Activated CD4-positive, alpha-beta T cell treated with anti-CD3 and anti-CD28 coated beads for 48 hours (primary cell): ENCODE measurements at regions not wholly inside any gene's neighbourhood (a gene's known extent, or its start where the extent isn't known, plus 50 kb on each side); places are given as distances from the start of the nearest gene placed in this dataset.

ENCODE experiments used
- DNase-seq: peaks from one replicate; pipeline ENCODE4 v3.0.0-alpha.2; 2020

GRCh38 chr10:111131168-111131799, 54.5 kb downstream of the ADRA2A start:
- DNase-seq: no peak

GRCh38 chr10:111137007-111137406, 60.2 kb downstream of the ADRA2A start:
- no peak for DNase-seq

- DNase-seq: no peak
Observed at GRCh38 chr10:111137587-111137986, 60.8 kb downstream of the ADRA2A start.

GRCh38 chr10:111138544-111138943, 61.7 kb downstream of the ADRA2A start:
- DNase-seq: no peak

GRCh38 chr10:111139567-111139966, 62.7 kb downstream of the ADRA2A start:
- no peak for DNase-seq

GRCh38 chr10:111142092-111142768, 65.4 kb downstream of the ADRA2A start:
- DNase-seq: no peak

GRCh38 chr10:111146025-111146640, 69.3 kb downstream of the ADRA2A start:
- DNase-seq: no peak

- DNase-seq: no peak
Observed at GRCh38 chr10:111148025-111148424, 71.2 kb downstream of the ADRA2A start.

- no peak for DNase-seq
Observed at GRCh38 chr10:111148440-111148839, 71.6 kb downstream of the ADRA2A start.

GRCh38 chr10:111150691-111151090, 73.9 kb downstream of the ADRA2A start:
- no peak for DNase-seq

GRCh38 chr10:111151595-111152307, 74.9 kb downstream of the ADRA2A start:
- no peak for DNase-seq

- no peak for DNase-seq
Observed at GRCh38 chr10:111156754-111157153, 79.9 kb downstream of the ADRA2A start.

- no peak for DNase-seq
Observed at GRCh38 chr10:111158595-111158994, 81.8 kb downstream of the ADRA2A start.

- no peak for DNase-seq
Observed at GRCh38 chr10:111161109-111161874, 84.5 kb downstream of the ADRA2A start.

- DNase-seq: no peak
Observed at GRCh38 chr10:111171183-111171582, 94.4 kb downstream of the ADRA2A start.

GRCh38 chr10:111175787-111176186, 99.0 kb downstream of the ADRA2A start:
- DNase-seq: no peak

- no peak for DNase-seq
Observed at GRCh38 chr10:111177379-111177778, 100.5 kb downstream of the ADRA2A start.

- DNase-seq: no peak
Observed at GRCh38 chr10:111179514-111179913, 102.7 kb downstream of the ADRA2A start.

GRCh38 chr10:111186358-111186757, 109.5 kb downstream of the ADRA2A start:
- no peak for DNase-seq

GRCh38 chr10:111187096-111187495, 110.3 kb downstream of the ADRA2A start:
- DNase-seq: no peak

GRCh38 chr10:111199587-111199986, 122.8 kb downstream of the ADRA2A start:
- no peak for DNase-seq

- no peak for DNase-seq
Observed at GRCh38 chr10:111200505-111201186, 123.8 kb downstream of the ADRA2A start.
